Esophagus muscularis mucosa (tissue), 3 donors: ENCODE measurements at regions not wholly inside any gene's neighbourhood (a gene's known extent, or its start where the extent isn't known, plus 50 kb on each side); places are given as distances from the start of the nearest gene placed in this dataset.

ENCODE experiments used
- EP300 ChIP-seq: sonication (generic); formaldehyde crosslinking; IDR thresholded peaks from one replicate; pipeline ENCODE4 v1.6.1; 2017; ENCODE audit warnings: antibody characterized with exemption
- TF ChIP-seq, protein P1 (sequence below), 3 experiments: fragments of 200-600 bp in 2 of 3; fragments of 450-650 bp in 1 of 3; sonication (generic) in 2 of 3; IDR thresholded peaks; one replicate each; pipeline ENCODE4 v1.5.1; 2017 to 2019; ENCODE audit warnings: antibody characterized with exemption in 3 of 3, mild to moderate bottlenecking in 2 of 3, moderate library complexity in 1 of 3

DNA sequence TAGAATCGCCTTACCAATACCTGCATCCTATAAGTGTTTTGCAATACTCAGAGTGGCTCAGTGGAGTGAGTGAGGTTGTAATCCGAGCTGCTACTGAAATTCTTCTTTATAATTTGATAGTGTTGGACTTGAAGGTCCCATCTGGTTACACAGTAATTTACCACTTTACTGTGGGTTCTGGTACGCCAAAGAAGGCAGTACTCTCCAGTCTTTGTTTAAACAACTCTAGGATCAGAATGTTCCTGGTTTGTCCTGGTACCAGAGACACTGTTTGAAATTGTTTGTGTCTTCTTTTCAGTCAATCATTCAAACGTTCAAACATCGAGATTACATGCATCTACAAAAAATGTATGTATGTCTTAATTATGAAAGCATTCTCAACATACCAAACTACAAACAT is 51.3 kb upstream of the AMN1 start:
- TF ChIP-seq, protein P1, sequence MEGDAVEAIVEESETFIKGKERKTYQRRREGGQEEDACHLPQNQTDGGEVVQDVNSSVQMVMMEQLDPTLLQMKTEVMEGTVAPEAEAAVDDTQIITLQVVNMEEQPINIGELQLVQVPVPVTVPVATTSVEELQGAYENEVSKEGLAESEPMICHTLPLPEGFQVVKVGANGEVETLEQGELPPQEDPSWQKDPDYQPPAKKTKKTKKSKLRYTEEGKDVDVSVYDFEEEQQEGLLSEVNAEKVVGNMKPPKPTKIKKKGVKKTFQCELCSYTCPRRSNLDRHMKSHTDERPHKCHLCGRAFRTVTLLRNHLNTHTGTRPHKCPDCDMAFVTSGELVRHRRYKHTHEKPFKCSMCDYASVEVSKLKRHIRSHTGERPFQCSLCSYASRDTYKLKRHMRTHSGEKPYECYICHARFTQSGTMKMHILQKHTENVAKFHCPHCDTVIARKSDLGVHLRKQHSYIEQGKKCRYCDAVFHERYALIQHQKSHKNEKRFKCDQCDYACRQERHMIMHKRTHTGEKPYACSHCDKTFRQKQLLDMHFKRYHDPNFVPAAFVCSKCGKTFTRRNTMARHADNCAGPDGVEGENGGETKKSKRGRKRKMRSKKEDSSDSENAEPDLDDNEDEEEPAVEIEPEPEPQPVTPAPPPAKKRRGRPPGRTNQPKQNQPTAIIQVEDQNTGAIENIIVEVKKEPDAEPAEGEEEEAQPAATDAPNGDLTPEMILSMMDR (IDR thresholded peaks at IDR 0.05), result no peak
- no peak for TF ChIP-seq EP300
